NCI-H2196 treated with DMSO at 0.1 percent for 48 hours (cell line): ENCODE measurements at regions not wholly inside any gene's neighbourhood (a gene's known extent, or its start where the extent isn't known, plus 50 kb on each side); places are given as distances from the start of the nearest gene placed in this dataset.
"Not testable (repeated sequence)": the region's sequence is repeated elsewhere in the genome, so short reads cannot be mapped to it uniquely, and the experiment has no call there.

Experiments used
- DNase-seq: peaks from one replicate; lab custom pipeline; 2025; ENCODE audit not compliant: unreplicated experiment; lab: John Stamatoyannopoulos, UW

DNA sequence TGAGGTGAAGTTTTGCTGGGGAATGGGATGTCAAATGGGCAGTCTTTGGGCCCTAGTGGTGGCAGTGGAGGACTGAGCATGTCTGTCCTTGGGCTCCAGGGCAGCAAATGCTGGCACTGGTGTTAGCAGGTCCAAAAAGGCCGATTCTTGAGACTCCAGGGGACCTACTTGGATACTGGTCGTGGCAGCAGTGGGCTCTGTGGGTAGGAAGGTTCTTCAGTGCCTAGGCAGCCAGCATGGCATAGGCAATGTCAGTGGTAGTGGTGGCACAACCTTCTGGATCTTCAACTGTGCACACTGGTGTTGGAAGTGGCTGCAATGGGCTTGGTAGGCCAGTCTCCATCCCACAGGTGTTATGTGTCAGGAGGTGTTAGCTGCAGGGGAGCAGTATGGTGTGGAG, 334.7 kb upstream of the KITLG start:
- no peak for DNase-seq

DNA sequence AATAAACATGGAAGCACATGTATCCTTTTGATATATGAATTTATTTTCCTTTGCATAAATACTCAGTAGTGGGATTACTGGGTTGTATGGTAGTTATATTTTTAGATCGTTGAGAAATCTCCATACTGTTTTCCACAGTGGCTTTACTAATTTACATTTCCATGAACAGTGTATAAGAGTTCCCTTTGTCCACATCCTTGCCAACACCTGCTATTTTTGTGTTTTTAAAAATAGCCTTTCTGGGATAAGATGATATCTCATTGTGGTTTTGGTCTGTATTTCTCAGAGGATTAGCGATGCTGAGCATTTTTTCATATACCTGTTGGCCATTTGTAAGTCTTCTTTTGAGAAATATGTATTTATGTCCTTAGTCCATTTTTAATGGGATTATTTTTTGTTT, 329.2 kb upstream of the KITLG start:
- DNase-seq, result no peak

DNA sequence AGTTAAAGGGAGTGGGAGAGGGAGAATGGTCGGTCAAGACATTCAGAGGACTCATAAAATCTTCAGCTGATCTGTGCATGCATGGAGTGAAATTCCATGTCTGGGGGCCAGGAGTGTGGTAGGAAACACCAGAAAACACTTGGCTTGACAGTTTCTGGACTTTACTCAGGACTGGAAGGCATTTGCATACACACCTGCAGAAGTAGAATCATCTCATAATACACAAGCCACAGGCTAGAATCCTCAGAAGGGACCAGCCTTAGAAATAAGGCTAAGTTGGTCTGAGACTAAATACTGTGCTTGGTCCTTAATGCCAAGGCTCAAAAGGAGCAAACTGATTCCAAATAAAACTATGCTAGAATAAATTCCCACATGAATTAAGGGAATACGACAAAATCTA, 328.1 kb upstream of the KITLG start:
- no peak for DNase-seq

DNA sequence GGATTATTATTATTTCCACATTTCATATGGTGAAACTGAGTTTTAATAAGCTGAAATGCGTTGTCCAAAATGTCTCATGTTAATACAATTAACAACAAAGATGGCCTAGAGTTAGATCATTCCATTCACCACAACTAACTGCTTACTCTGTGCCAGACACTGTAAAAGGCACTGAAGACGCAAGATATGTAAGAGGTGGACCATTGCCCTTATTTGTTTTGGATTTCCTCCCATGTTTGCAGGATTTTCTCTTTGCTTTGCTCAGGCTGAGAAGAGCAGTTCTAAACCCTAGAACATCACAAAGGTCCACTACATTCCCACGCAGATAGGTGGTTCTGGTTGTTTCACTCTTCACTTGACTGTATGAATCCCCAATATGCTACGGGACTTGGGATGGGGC, 324.4 kb upstream of the KITLG start:
- DNase-seq, result no peak

DNA sequence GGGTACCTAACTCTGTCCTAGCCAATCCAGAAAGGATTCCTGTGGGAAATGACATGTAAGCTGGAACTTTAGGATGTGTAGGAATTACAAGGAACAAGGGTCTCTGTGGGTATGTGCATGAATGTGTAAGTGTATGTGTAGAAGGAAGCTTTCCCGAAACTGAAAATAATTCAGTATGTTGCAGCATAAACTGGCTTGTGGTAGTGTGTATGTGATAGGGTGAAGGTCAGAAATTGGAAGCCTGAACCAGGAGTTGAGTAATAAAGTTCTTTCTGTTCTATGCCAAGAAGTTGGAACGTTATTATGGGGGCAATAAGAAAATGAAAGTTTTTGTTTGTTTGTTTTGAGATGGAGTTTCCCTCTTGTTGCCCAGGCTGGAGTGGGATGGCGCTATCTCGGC, 323.1 kb upstream of the KITLG start:
- DNase-seq, result no peak

DNA sequence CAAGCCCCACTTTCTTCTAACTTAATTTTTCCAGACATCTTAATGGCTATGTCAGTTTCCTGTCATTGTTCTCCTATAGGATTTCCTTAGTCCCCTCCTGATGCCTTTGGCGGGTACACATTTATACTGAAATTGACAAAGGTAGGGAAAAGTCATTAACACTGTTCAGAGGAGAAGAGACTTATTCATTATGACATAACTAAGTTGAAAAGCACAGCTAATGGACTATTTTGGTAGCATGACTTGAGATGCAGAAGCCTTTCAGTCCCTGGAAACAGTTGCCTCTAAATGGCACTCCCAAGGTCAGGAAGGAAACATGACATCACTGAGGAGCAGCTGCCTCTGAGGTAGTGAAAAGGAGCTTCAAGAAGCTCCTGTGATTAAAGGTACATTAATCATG, 317.5 kb upstream of the KITLG start:
- DNase-seq, result no peak

DNA sequence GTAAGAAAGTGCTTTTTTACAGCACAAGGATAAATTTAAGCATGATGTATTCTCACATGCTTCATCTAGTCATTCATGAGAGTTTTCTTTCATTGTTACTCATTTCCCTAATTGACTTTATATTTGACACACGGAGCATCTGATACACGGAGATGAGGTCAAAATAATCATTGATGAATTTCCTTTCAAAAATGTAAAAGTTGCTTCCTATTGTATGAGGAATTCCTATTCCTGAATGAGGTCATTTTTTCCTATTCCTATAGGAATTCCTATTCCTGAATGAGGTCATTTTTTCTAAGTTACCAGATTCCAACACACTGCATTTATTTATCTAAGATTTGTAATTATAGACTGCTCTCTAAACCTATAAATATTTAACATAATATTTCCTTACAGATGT, 316.7 kb upstream of the KITLG start:
- no peak for DNase-seq

DNA sequence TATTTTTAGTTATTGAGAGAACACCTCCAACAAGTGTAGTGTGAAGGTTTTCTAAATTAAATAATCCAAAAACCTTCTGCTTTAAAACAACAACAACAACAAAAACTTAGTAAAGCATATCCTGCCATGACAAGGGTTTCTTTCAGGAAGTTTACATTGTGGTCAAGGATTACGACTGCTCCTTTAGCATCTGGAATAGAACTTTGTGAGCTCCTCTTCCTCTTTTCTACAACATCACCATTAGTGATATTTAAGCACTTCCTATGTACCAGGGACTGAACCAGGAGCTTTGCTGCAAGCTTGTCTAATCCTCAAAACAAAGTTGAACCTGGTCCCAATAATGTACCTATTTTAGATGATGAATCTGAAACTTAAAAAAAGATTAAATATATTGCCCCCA, 315.4 kb upstream of the KITLG start:
- no peak for DNase-seq

DNA sequence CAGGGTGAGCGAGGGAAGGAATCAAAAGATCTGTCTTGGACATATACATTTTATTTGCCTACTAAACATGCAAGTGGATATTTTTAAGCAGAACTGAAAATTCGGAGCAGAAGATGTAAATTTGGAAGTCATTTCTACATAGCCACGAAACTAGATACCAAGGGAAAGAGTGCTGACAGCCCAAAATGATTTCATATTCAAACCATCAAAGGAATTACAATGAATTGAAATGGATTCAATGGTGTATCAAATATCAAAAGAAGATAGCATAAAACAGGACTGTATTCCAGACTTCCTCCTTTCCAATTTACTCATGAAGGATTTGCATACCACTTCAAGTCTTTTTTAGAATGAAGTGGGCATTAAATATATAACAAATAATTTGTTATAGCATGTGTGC, 313.5 kb upstream of the KITLG start:
- no peak for DNase-seq

DNA sequence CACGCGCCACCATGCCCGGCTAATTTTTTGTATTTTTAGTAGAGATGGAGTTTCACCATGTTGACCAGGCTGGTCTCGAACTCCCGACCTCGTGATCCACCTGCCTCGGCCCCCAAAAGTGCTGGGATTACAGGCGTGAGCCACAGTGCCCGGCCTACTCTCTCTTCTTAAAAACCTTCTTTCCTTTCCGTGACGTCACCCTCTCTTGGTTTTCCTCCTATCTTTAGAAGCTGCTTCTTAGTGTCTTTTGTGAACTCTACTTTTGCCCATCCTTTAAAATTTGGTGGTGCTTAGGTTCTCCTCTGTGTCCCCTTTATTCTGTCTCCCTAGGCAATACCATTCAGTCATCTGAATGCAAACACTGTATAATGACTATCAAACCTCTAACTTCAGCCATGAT, 311.2 kb upstream of the KITLG start:
- not testable (repeated sequence) for DNase-seq

DNA sequence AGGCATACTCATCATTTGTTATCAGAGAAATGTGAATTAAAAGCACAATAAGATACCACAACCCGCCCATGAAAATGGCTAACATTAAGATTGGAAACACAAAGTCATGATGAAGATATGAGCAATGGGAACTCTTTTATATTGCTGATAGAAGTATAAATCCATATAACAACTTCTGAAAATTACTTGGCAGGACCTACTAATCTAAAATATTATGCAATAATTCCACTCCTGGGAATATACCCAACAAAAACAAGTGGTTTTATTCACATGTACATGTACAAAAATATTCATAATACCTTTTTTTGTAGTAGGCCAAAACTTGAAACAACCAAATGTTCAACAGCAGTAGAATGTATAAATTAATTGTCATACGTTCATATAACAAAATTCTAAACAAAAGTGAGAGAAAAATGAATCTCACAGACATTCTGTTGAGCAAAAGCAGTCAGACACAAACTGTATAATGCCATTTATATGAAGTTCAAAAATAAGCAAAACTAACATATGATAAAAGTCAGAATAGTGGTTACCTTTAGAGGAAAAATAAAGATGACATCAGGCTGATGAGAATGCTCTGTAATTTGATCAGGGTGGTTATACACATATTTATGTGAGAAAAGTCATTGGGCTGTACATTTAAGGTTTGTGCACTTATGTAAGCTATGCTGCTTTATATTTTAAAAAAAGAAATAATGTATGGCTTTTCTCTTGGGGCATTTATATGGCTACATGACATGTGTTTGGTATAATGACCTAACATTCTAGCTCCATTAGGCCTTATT, 309.2 kb upstream of the KITLG start:
- no peak for DNase-seq

DNA sequence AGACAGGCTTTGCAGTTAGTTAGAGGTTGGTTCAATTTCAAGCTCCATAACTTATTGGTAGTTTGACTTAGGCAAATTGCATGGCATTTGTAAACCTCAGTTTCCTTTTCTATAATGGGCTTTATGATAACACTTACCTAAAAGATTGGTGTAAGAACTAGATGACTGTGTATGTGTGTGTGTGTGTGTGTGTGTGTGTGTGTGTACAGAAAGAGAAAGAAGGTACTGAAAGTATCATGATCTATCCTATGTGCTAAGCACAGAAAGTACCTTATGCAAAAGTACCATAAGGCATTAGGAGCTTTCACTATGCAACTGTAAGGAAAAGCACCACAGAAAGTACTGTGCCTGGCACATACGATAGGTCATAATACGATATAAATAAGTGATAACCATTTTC, 304.3 kb upstream of the KITLG start:
- no peak for DNase-seq

DNA sequence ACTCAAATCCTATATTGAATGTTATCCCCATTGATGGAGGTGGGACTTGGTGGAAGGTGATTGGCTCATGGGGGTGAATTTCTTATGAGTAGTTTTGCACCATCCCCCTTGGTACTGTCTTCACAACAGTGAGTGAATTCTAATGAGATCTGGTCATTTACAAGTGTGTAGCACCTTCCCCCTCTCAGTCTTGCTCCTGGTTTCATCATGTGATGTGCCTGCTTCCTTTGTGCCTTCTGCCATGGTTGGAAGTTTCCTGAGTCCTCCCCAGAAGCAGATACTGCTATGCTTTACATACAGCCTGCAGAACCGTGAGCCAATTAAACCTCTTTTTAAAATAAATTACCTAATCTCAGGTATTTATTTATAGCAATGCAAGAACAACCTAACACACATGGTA, 302.4 kb upstream of the KITLG start:
- DNase-seq, result no peak

DNA sequence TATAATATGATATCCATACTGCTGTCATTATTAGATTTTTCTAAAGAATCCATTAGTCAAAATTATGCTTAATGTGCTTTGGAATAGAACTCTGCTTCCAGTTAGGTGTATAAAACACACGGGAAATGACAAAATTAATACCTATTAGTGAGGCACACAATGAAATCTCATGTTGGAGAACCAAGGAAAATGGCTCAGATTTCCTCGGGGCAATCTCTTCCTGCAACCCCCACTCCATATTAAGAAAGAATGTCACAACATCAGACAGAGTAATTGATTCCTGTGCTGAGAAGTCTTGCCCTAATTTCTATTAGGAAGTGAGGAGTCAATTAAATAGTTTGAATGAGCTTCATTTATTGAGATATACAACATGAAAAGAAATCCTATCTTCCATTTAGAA, 299.8 kb upstream of the KITLG start:
- no peak for DNase-seq

DNA sequence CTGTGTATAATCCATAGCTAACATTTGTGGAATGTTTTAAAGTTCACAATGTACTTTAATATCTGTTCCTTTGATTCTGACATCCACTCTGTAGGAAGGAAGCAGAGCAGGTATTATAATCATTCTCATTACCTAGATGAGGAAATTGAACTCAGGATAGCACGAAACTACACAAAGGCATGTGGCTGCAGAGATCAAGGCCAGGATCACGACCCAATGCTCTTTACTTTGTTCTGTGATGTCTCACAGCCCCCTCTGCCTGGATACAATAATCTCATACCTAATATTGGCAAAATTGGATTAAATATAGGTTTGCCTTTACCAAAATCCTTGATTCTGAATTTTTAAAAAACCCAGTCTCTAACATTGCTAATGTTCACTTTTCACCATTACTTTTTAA, 298.0 kb upstream of the KITLG start:
- DNase-seq, result no peak

DNA sequence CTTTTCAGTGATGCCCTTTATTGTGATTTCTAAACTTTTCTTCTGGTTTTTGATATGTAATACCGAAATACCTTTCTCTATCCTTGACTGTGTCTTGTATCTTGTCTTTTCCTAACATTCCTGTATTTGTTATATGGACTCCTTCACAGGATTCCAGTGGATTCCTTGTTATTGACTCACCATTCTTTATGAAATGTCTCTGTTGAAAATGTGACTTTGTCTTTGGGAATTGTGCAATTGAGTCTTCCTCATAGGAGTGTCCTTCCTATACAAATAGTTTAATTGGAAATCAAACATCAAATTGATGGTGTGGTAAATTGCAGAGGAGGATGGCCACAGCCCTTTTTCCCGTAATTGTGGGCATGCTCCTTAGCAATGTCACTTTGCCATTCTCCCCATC, 296.6 kb upstream of the KITLG start:
- no peak for DNase-seq

DNA sequence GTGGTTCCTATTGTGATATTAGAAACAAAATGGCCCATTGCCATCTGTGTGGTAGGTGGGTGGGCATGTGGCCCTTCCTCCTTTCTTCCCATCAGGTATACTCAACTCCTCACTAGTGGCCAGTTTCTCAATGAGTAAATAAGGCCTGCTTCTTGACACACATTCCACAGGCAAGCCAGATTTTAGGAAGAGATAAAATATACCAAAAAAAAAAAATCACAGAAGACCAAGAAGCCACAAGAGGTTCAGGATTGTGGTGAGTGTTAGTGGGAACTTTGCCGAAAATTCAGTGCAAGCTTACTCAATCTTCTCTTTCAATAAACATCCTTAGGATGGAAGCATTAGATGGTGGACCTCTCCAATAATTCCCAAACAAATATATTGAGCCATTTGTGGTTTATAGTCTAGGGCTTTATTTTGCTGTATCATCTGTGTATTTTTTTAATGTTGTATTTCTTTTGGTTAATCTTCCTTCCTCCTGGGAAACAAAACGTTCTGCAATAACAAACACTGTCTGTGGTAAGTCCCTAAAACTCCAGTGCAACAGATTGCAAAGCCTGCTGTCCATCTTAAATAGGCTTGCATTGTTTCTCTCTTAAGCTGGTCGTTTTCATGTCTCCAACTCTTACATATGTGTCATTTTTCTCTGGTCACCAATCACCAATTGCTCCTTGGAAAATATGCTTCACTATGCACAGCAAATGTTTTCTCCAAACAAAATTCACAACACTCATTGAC, 289.9 kb upstream of the KITLG start:
- no peak for DNase-seq

DNA sequence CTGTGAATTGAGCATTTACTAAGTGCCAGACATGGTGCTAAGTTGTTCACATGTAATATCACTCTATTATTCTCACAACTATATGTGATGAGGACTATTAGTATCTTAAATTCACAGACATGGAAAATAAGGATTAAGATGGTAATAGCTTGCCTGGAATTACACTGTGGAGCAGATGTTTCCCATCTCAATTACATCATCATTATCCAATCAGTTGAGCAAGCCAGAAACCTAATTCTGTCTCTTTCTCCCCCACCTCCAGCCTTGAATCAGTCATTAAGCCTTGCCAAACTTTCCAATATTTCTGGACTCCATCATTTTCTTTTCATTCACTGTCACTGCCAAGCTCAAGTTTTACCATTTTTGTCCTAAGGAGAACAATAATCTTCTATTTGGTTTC, 287.8 kb upstream of the KITLG start:
- no peak for DNase-seq

DNA sequence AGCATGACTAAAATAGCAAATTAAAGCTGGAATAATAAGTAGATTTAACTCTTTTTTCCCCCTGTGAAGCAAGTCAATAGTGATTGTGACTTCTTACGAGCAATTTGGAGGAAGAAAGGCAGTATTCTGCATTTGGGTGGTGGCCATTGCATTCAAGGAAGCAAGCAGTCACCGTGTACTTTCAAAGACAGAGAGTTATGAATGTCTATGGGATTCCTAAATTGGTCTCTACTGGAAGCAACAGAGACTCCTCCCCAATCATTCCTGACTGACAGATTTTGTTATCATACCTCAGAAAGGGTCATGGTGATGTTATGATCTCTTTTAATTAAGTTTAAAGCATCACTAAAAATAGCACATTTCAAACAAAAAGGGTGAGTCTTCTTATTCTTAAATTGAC, 287.2 kb upstream of the KITLG start:
- DNase-seq, result no peak

DNA sequence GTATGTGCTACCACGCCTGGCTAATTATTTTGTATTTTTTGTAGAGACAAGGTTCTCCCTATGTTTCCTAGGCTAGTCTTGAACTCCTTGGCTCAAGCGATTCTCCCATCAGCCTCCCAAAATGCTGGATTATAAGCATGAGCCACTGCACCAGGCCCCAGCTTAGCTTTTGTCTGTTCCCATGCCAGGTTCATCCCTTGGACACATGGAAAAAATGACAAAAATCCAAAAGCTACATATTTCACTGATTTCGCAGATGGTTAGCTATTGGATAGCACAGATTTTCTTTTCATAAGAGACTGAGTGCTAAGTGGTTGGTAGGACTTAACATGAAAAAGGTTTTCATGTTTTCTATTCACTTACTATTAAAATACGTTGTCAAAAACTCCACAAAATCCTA, 286.6 kb upstream of the KITLG start:
- DNase-seq, result no peak

DNA sequence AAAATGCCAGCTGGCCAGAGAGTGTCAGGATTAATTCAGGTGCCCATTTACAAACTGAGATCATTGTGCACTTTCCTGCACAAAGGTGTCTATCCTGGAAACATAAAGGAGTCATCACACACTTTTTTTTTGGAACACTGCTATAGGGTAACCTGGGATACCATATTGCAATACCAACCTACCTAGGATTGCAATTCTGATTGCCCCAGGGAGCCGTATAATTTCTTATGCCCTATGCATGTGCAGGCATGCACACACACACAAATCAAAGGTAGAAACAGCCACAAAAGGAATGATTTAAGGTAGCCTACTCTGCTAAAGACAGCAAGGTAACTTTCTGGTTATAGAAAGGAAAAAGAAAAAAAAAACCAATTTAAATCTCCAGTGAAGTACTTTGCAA, 285.3 kb upstream of the KITLG start:
- no peak for DNase-seq

DNA sequence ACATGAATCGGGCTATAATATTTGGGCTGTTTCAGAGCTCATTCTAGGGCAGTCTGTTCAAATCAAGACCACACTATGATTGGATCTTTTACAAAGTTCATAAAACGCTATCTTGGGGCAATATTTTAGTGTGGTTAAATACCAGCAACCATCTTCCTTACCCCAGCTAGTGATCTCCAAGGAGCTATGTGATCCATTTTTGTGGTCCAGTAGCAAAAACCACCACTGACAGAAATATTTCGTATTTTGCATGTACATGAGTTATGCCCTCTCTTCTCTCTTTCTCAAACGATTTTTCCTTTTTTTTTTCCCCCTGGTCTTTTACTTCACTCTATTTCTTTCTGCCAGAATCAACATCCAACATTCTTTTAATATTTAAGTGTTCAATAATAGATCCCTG, 280.6 kb upstream of the KITLG start:
- DNase-seq, result no peak

DNA sequence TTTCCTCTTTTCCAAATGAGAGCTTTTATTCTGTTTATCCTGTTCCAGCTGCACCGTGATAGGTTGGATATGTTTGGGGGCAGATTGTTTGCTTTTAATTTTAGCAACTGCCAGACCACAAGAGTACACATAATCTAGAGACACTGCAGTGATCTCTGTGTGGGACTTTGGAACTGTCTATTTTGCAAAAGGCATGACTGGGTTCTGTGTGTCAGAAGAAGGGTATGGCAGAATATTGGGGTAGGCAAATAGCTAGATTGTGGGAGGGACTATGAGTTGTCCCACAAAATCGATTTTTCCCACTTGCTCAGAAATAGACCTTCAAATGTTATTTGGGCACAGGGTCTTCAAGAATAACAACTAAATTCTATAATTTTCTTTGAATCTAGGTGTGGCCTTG, 275.9 kb upstream of the KITLG start:
- DNase-seq, result no peak
